IMR-90 (cell line): ENCODE measurements at regions not wholly inside any gene's neighbourhood (a gene's known extent, or its start where the extent isn't known, plus 50 kb on each side); places are given as distances from the start of the nearest gene placed in this dataset.
A peak's percentile ranks its signal among the peaks of the same experiment; 100 is the strongest.

Experiments
- ATAC-seq: fragments of 200-7000 bp; cut with Tn5 transposase; 2 replicates; pipeline ENCODE4 v1.9.1; 2020; ENCODE audit warnings: low read depth, mild to moderate bottlenecking, moderate library complexity
- BruUV-seq: library from RNA; stranded (reverse); fragments of 400-500 nt; replicated peaks from 2 replicates; lab custom pipeline; 2021; lab: Mats Ljungman, UMichigan
- CTCF ChIA-PET: fragments of 300-600 bp; formaldehyde crosslinking; extraction: SDS; loops from one replicate; lab custom pipeline; 2021; ENCODE audit warnings: antibody characterized with exemption; lab: Yijun Ruan, JAX
- POLR2A ChIA-PET: fragments of 300-600 bp; sonication (Branson Sonifier 250); formaldehyde crosslinking; loops from one replicate; lab custom pipeline; 2022; ENCODE audit warnings: antibody characterized with exemption; ENCODE audit not compliant: unreplicated experiment; lab: Charles Lee
- DNase-seq: peaks from one replicate; pipeline ENCODE4 v3.0.0; 2013
- H2AFZ ChIP-seq: replicated peaks from 2 replicates; pipeline ENCODE3; 2013; ENCODE audit warnings: low read length, mild to moderate bottlenecking; ENCODE audit not compliant: poor library complexity
- H2AK5ac ChIP-seq: 2 replicates; pipeline ENCODE4 v1.6.1; 2013; ENCODE audit warnings: low read depth, low read length, inconsistent platforms
- H2AK9ac ChIP-seq: replicated peaks from 2 replicates; pipeline ENCODE3; 2013; ENCODE audit warnings: mild to moderate bottlenecking, low read depth, low read length, moderate library complexity; ENCODE audit not compliant: poor library complexity
- H2BK120ac ChIP-seq: 2 replicates; pipeline ENCODE4 v1.6.1; 2013; ENCODE audit warnings: low read depth, low read length, inconsistent platforms
- H2BK15ac ChIP-seq: 3 replicates; pipeline ENCODE4 v1.6.1; 2013; ENCODE audit warnings: low read depth, low read length, inconsistent platforms
- H2BK20ac ChIP-seq: 2 replicates; pipeline ENCODE4 v1.6.1; 2013; ENCODE audit warnings: low read depth, mild to moderate bottlenecking, inconsistent platforms, low read length, moderate library complexity
- H2BK5ac ChIP-seq: 2 replicates; pipeline ENCODE4 v1.6.1; 2013; ENCODE audit warnings: mild to moderate bottlenecking, low read depth, low read length, inconsistent platforms; ENCODE audit not compliant: poor library complexity, severe bottlenecking
- H3K14ac ChIP-seq: replicated peaks from 2 replicates; pipeline ENCODE4 v1.6.1; 2013; ENCODE audit warnings: low read depth, low read length, inconsistent platforms
- H3K18ac ChIP-seq: 2 replicates; pipeline ENCODE4 v1.6.1; 2013; ENCODE audit warnings: low read depth, low read length, control low read depth
- H3K23ac ChIP-seq: 2 replicates; pipeline ENCODE4 v1.6.1; 2013; ENCODE audit warnings: low read depth, low read length, inconsistent platforms
- H3K27ac ChIP-seq: 2 replicates; pipeline ENCODE4 v1.5.1; 2013; ENCODE audit warnings: mild to moderate bottlenecking, control low read depth, low read length; ENCODE audit not compliant: insufficient read depth
- H3K27me3 ChIP-seq: 2 replicates; pipeline ENCODE4 v1.6.1; 2013; ENCODE audit warnings: low read length; ENCODE audit not compliant: control insufficient read depth, insufficient read depth
- H3K36me3 ChIP-seq: 2 replicates; pipeline ENCODE4 v1.6.1; 2013; ENCODE audit warnings: low read length, mixed read lengths; ENCODE audit not compliant: control insufficient read depth, insufficient read depth
- H3K4ac ChIP-seq: 2 replicates; pipeline ENCODE4 v1.6.1; 2013; ENCODE audit warnings: low read depth, low read length, inconsistent platforms
- H3K4me1 ChIP-seq: 2 replicates; pipeline ENCODE4 v1.6.1; 2013; ENCODE audit warnings: low read length, mixed read lengths; ENCODE audit not compliant: control insufficient read depth, insufficient read depth
- H3K4me2 ChIP-seq: 2 replicates; pipeline ENCODE4 v1.6.1; 2013; ENCODE audit warnings: low read depth, mild to moderate bottlenecking, control low read depth, low read length, moderate library complexity
- H3K4me3 ChIP-seq: 2 replicates; pipeline ENCODE4 v1.5.1; 2013; ENCODE audit warnings: low read depth, mild to moderate bottlenecking, control low read depth, low read length, moderate library complexity; ENCODE audit not compliant: insufficient read depth
- H3K56ac ChIP-seq: 2 replicates; pipeline ENCODE4 v1.6.1; 2013; ENCODE audit warnings: low read length, inconsistent platforms; ENCODE audit not compliant: insufficient read depth; ENCODE audit errors: extremely low read depth
- H3K79me1 ChIP-seq, 2 experiments: 2 replicates each; pipeline ENCODE4 v1.6.1; 2013; ENCODE audit warnings: low read length in 2 of 2, inconsistent platforms in 1 of 2, low read depth in 1 of 2
- H3K9ac ChIP-seq: 2 replicates; pipeline ENCODE4 v1.6.1; 2013; ENCODE audit warnings: low read depth, low read length, control low read depth
- H3K9me1 ChIP-seq: 2 replicates; pipeline ENCODE4 v1.6.1; 2013; ENCODE audit warnings: low read length, inconsistent platforms; ENCODE audit not compliant: insufficient read depth
- H3K9me3 ChIP-seq: 2 replicates; pipeline ENCODE4 v1.6.1; 2013; ENCODE audit warnings: low read length; ENCODE audit not compliant: control insufficient read depth, insufficient read depth
- H4K20me1 ChIP-seq: 2 replicates; pipeline ENCODE4 v1.6.1; 2013; ENCODE audit warnings: low read length, inconsistent platforms; ENCODE audit not compliant: insufficient read depth
- H4K5ac ChIP-seq: 2 replicates; pipeline ENCODE4 v1.6.1; 2013; ENCODE audit warnings: mild to moderate bottlenecking, low read depth, low read length, control low read depth
- H4K8ac ChIP-seq, 2 experiments: 2 replicates each; pipeline ENCODE4 v1.6.1; 2013; ENCODE audit warnings: low read depth in 2 of 2, low read length in 2 of 2, control low read depth in 1 of 2, inconsistent platforms in 1 of 2
- H4K91ac ChIP-seq: 2 replicates; pipeline ENCODE4 v1.6.1; 2013; ENCODE audit warnings: low read depth, low read length, inconsistent platforms; ENCODE audit not compliant: insufficient read depth
- BHLHE40 ChIP-seq: fragments of 150-350 bp; IDR thresholded peaks from 2 replicates; pipeline ENCODE4 v1.6.1; 2016; ENCODE audit warnings: mild to moderate bottlenecking, low read depth, low read length
- CEBPB ChIP-seq: IDR thresholded peaks from 2 replicates; pipeline ENCODE4 v1.6.1; 2012; ENCODE audit warnings: low read depth, low read length, improper control_type of control experiment
- CHD1 ChIP-seq: IDR thresholded peaks from 2 replicates; pipeline ENCODE4 v1.6.1; 2012; ENCODE audit warnings: low read depth, low read length, improper control_type of control experiment
- FOS ChIP-seq: fragments of 150-350 bp; IDR thresholded peaks from 2 replicates; pipeline ENCODE4 v1.6.1; 2016; ENCODE audit warnings: low read depth, low read length
- MAFK ChIP-seq: IDR thresholded peaks from 2 replicates; pipeline ENCODE4 v1.6.1; 2012; ENCODE audit warnings: low read depth, low read length, improper control_type of control experiment
- MAZ ChIP-seq: IDR thresholded peaks from 2 replicates; pipeline ENCODE4 v1.6.1; 2012; ENCODE audit warnings: low read depth, mild to moderate bottlenecking, low read length, improper control_type of control experiment, moderate library complexity, borderline replicate concordance
- MXI1 ChIP-seq: IDR thresholded peaks from 2 replicates; pipeline ENCODE4 v1.6.1; 2012; ENCODE audit warnings: low read depth, mild to moderate bottlenecking, low read length, moderate library complexity, borderline replicate concordance
- NFE2L2 ChIP-seq: fragments of 150-350 bp; IDR thresholded peaks from 2 replicates; pipeline ENCODE4 v1.6.1; 2016; ENCODE audit warnings: low read depth, mild to moderate bottlenecking, low read length
- POLR2A ChIP-seq: IDR thresholded peaks from 2 replicates; pipeline ENCODE4 v1.6.1; 2012; ENCODE audit warnings: mild to moderate bottlenecking, low read depth, low read length
- RAD21 ChIP-seq: IDR thresholded peaks from 2 replicates; pipeline ENCODE4 v1.6.1; 2012; ENCODE audit warnings: low read length, improper control_type of control experiment
- RCOR1 ChIP-seq: IDR thresholded peaks from 2 replicates; pipeline ENCODE4 v1.6.1; 2012; ENCODE audit warnings: mild to moderate bottlenecking, low read length, improper control_type of control experiment; ENCODE audit not compliant: insufficient replicate concordance
- RFX5 ChIP-seq: IDR thresholded peaks from 2 replicates; pipeline ENCODE4 v1.8.0; 2012; ENCODE audit warnings: low read depth, mild to moderate bottlenecking, low read length, moderate library complexity
- SMC3 ChIP-seq: fragments of 150-350 bp; IDR thresholded peaks from 2 replicates; pipeline ENCODE4 v1.6.1; 2016; ENCODE audit warnings: low read depth, mild to moderate bottlenecking, antibody characterized with exemption, low read length, moderate library complexity
- WGBS, 2 experiments: methylation state at CpG; one replicate each; pipeline versions ENCODE4 v1.1.5 to v1.1.7; 2013; ENCODE audit warnings: missing lambda C conversion rate in 2 of 2; ENCODE audit not compliant: insufficient read length in 1 of 2; ENCODE audit errors: extremely low coverage in 2 of 2; 5-methylcytosine and 5-hydroxymethylcytosine counted together
- dilution Hi-C: fragments of 300-500 bp; cut with HindIII; formaldehyde crosslinking; loops from one replicate; pipeline ENCODE4 v1.14.3; 2018; ENCODE audit warnings: low sequenced_read_pairs; ENCODE audit not compliant: unreplicated experiment
- in situ Hi-C: fragments of 300-500 bp; cut with MboI; formaldehyde crosslinking; loops from 3 replicates; pipeline ENCODE4 v1.14.3; 2019; ENCODE audit warnings: low sequenced_read_pairs, inconsistent platforms, mixed read lengths
- intact Hi-C: fragments of 100-400 bp; cut with micrococcal nuclease; formaldehyde crosslinking; loops from 2 replicates; pipeline ENCODE4 v1.10.0; 2022
- TF ChIP-seq, protein P1 (sequence below): fragments of 150-350 bp; IDR thresholded peaks from 2 replicates; pipeline ENCODE4 v1.6.1; 2016; ENCODE audit warnings: low read depth, mild to moderate bottlenecking, low read length, moderate library complexity, borderline replicate concordance
- TF ChIP-seq, protein P2 (sequence below): fragments of 150-350 bp; IDR thresholded peaks from 2 replicates; pipeline ENCODE4 v1.6.1; 2017; ENCODE audit warnings: mild to moderate bottlenecking, antibody characterized with exemption, low read length, low read depth
- TF ChIP-seq, protein P3 (sequence below): conservative IDR thresholded peaks from 2 replicates; pipeline ENCODE4 v1.5.1; 2012; ENCODE audit warnings: mild to moderate bottlenecking, low read depth, low read length, improper control_type of control experiment

DNA sequence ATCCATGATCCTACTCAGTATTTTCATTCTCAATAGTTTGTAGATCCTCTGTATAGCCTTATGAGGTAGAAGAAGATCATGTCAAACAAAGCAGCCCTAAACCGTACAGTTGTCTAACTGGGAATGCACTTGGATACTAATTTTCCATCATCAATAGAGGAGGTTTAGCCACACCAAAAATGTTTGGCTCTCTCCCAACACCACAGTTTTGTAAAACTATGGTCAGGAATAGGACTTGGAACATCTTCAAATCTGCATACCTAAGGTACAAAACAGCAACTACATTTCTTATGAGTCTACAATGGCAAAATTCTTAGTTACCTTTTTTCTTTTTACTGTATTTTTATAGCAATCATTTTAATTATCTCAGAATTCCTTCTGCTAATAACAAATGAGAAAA, 1001.6 kb downstream of the ROBO2 start:
- no peak overlapping the region for H2BK5ac ChIP-seq
- in situ Hi-C loops (no loop called here), intact Hi-C loops (no loop called here), dilution Hi-C loops (no loop called here)
- ChIA-PET POLR2A (no interaction called here), CTCF (no interaction called here)
- no peak overlapping the region for H3K23ac ChIP-seq
- no peak overlapping the region for H3K27ac ChIP-seq
- H3K9me3 ChIP-seq: no peaks in the 10 kb centered on the region
- no peak overlapping the region for H2AFZ ChIP-seq
- no peak overlapping the region for H4K8ac ChIP-seq
- no peak overlapping the region for H3K4ac ChIP-seq
- no peak overlapping the region for H2BK20ac ChIP-seq
- peak; percentile 10 for DNase-seq
- WGBS, 2 experiments: 60% methylated on average over 1 of the region's 1 CpG; no CpG with 5 or more reads in 1 of the 2 experiments
- no peak overlapping the region for H4K5ac ChIP-seq
- H3K18ac ChIP-seq: no peak overlapping the region
- no peak overlapping the region for H3K14ac ChIP-seq
- no peak overlapping the region for H3K56ac ChIP-seq
- H3K4me3 ChIP-seq: no peak overlapping the region
- no TSS peak for BruUV-seq
- H3K79me1 ChIP-seq: no peaks in the 10 kb centered on the region
- no peak for ATAC-seq
- no peak overlapping the region for H2AK5ac ChIP-seq
- H2AK9ac ChIP-seq: no peak overlapping the region
- H4K91ac ChIP-seq: no peak overlapping the region
- no peaks in the 10 kb centered on the region for H3K4me1 ChIP-seq
- H3K4me2 ChIP-seq: no peak overlapping the region
- H3K9me1 ChIP-seq: no peaks in the 10 kb centered on the region
- no peak overlapping the region for H2BK120ac ChIP-seq
- H3K36me3 ChIP-seq: no peaks in the 10 kb centered on the region
- H4K20me1 ChIP-seq: no peaks in the 10 kb centered on the region
- TF ChIP-seq, protein P1, sequence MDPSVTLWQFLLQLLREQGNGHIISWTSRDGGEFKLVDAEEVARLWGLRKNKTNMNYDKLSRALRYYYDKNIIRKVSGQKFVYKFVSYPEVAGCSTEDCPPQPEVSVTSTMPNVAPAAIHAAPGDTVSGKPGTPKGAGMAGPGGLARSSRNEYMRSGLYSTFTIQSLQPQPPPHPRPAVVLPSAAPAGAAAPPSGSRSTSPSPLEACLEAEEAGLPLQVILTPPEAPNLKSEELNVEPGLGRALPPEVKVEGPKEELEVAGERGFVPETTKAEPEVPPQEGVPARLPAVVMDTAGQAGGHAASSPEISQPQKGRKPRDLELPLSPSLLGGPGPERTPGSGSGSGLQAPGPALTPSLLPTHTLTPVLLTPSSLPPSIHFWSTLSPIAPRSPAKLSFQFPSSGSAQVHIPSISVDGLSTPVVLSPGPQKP: no peak
- TF ChIP-seq CEBPB: no peak
- no peak for TF ChIP-seq RCOR1
- TF ChIP-seq MAFK: no peak
- no peak for TF ChIP-seq MXI1
- TF ChIP-seq BHLHE40: no peak
- no peak for TF ChIP-seq MAZ
- TF ChIP-seq SMC3: no peak
- TF ChIP-seq CHD1: no peak
- no peak for TF ChIP-seq POLR2A
- TF ChIP-seq, protein P2, sequence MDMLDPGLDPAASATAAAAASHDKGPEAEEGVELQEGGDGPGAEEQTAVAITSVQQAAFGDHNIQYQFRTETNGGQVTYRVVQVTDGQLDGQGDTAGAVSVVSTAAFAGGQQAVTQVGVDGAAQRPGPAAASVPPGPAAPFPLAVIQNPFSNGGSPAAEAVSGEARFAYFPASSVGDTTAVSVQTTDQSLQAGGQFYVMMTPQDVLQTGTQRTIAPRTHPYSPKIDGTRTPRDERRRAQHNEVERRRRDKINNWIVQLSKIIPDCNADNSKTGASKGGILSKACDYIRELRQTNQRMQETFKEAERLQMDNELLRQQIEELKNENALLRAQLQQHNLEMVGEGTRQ: no peak
- no peak for TF ChIP-seq NFE2L2
- no peak for TF ChIP-seq RAD21
- TF ChIP-seq FOS: no peak
- TF ChIP-seq, protein P3, sequence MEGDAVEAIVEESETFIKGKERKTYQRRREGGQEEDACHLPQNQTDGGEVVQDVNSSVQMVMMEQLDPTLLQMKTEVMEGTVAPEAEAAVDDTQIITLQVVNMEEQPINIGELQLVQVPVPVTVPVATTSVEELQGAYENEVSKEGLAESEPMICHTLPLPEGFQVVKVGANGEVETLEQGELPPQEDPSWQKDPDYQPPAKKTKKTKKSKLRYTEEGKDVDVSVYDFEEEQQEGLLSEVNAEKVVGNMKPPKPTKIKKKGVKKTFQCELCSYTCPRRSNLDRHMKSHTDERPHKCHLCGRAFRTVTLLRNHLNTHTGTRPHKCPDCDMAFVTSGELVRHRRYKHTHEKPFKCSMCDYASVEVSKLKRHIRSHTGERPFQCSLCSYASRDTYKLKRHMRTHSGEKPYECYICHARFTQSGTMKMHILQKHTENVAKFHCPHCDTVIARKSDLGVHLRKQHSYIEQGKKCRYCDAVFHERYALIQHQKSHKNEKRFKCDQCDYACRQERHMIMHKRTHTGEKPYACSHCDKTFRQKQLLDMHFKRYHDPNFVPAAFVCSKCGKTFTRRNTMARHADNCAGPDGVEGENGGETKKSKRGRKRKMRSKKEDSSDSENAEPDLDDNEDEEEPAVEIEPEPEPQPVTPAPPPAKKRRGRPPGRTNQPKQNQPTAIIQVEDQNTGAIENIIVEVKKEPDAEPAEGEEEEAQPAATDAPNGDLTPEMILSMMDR: no peak
- no peak for TF ChIP-seq RFX5
- no peak overlapping the region for H2BK15ac ChIP-seq
- no peaks in the 10 kb centered on the region for H3K27me3 ChIP-seq
- H3K9ac ChIP-seq: no peak overlapping the region
